WTC11 (cell line): ENCODE measurements at regions not wholly inside any gene's neighbourhood (a gene's known extent, or its start where the extent isn't known, plus 50 kb on each side); places are given as distances from the start of the nearest gene placed in this dataset.

ENCODE experiments used
- ATAC-seq: fragments of 200-7000 bp; cut with Tn5 transposase; 2 replicates; pipeline ENCODE4 v1.10.0; 2021; ENCODE audit warnings: mild to moderate bottlenecking, moderate library complexity
- CTCF ChIA-PET: fragments of 300-600 bp; sonication (Branson Sonifier 250); formaldehyde crosslinking; loops from one replicate; lab custom pipeline; 2021; ENCODE audit warnings: antibody characterized with exemption; lab: Charles Lee
- POLR2A ChIA-PET: fragments of 350-600 bp; sonication (Branson Sonifier 250); formaldehyde crosslinking; loops from one replicate; lab custom pipeline; 2021; ENCODE audit warnings: antibody characterized with exemption; lab: Charles Lee
- DNase-seq: peaks from one replicate; pipeline ENCODE4 v3.0.0; 2021; ENCODE audit warnings: low spot score
- H3K27ac Mint-ChIP-seq: 2 replicates; pipeline ENCODE4 v1.8.0; 2021; ENCODE audit warnings: mixed read lengths
- H3K27me3 Mint-ChIP-seq: 2 replicates; pipeline ENCODE4 v1.8.0; 2021; ENCODE audit warnings: low read depth, mild to moderate bottlenecking, moderate library complexity, mixed read lengths
- H3K36me3 Mint-ChIP-seq: 2 replicates; pipeline ENCODE4 v1.8.0; 2021; ENCODE audit warnings: mixed read lengths
- H3K4me1 Mint-ChIP-seq: 2 replicates; pipeline ENCODE4 v1.8.0; 2022; ENCODE audit warnings: mixed read lengths
- H3K4me3 Mint-ChIP-seq: 2 replicates; pipeline ENCODE4 v1.8.0; 2021; ENCODE audit warnings: mild to moderate bottlenecking, moderate library complexity, mixed read lengths
- H3K9me3 Mint-ChIP-seq: 2 replicates; pipeline ENCODE4 v1.8.0; 2021; ENCODE audit warnings: mixed read lengths
- CREB1 ChIP-seq: sonication (generic); formaldehyde crosslinking; IDR thresholded peaks from 2 replicates; pipeline ENCODE4 v1.8.0; 2023; ENCODE audit warnings: mild to moderate bottlenecking, missing genetic modification reagents
- EMX1 ChIP-seq: fragments of 250-450 bp; sonication (Bioruptor Pico); IDR thresholded peaks from 2 replicates; pipeline ENCODE4 v1.8.0; 2021; ENCODE audit warnings: mild to moderate bottlenecking
- FOXJ3 ChIP-seq: sonication (generic); formaldehyde crosslinking; IDR thresholded peaks from 2 replicates; pipeline ENCODE4 v1.9.0; 2021; ENCODE audit warnings: missing genetic modification reagents, mild to moderate bottlenecking, borderline replicate concordance
- MXD4 ChIP-seq: fragments of 250-450 bp; sonication (Bioruptor Pico); IDR thresholded peaks from 2 replicates; pipeline ENCODE4 v1.8.0; 2021; ENCODE audit warnings: mild to moderate bottlenecking, moderate library complexity, borderline replicate concordance
- NFATC4 ChIP-seq: fragments of 250-450 bp; sonication (Bioruptor Pico); IDR thresholded peaks from 2 replicates; pipeline ENCODE4 v1.9.0; 2021; ENCODE audit warnings: mild to moderate bottlenecking
- NFYB ChIP-seq: sonication (generic); formaldehyde crosslinking; conservative IDR thresholded peaks from 2 replicates; pipeline ENCODE4 v1.8.0; 2022; ENCODE audit warnings: low read depth, missing genetic modification reagents
- NR2C2 ChIP-seq: sonication (generic); formaldehyde crosslinking; IDR thresholded peaks from 2 replicates; pipeline ENCODE4 v1.8.0; 2022; ENCODE audit warnings: mild to moderate bottlenecking, missing genetic modification reagents
- OVOL2 ChIP-seq: fragments of 250-450 bp; sonication (Bioruptor Pico); IDR thresholded peaks from 2 replicates; pipeline ENCODE4 v1.9.0; 2021; ENCODE audit warnings: mild to moderate bottlenecking, borderline replicate concordance
- SMAD4 ChIP-seq: sonication (generic); formaldehyde crosslinking; IDR thresholded peaks from 2 replicates; pipeline ENCODE4 v1.8.0; 2022; ENCODE audit warnings: mild to moderate bottlenecking, missing genetic modification reagents
- TEAD1 ChIP-seq: sonication (generic); formaldehyde crosslinking; IDR thresholded peaks from 2 replicates; pipeline ENCODE4 v1.8.0; 2022; ENCODE audit warnings: mild to moderate bottlenecking, missing genetic modification reagents
- ZNF138 ChIP-seq: sonication (generic); formaldehyde crosslinking; conservative IDR thresholded peaks from 2 replicates; pipeline ENCODE4 v1.8.1; 2022; ENCODE audit warnings: mild to moderate bottlenecking, moderate library complexity, missing genetic modification reagents
- ZNF396 ChIP-seq: fragments of 250-450 bp; sonication (Bioruptor Pico); IDR thresholded peaks from 2 replicates; pipeline ENCODE4 v1.8.0; 2021; ENCODE audit warnings: mild to moderate bottlenecking, moderate library complexity, borderline replicate concordance
- TF ChIP-seq, protein P1 (sequence below): sonication (generic); formaldehyde crosslinking; IDR thresholded peaks from 2 replicates; pipeline ENCODE4 v1.8.1; 2022; ENCODE audit warnings: missing genetic modification reagents, borderline replicate concordance
- TF ChIP-seq, protein P2 (sequence below): fragments of 200-600 bp; IDR thresholded peaks from 2 replicates; pipeline ENCODE4 v1.8.0; 2022; ENCODE audit warnings: antibody characterized with exemption
- TF ChIP-seq, protein P3 (sequence below): sonication (generic); formaldehyde crosslinking; conservative IDR thresholded peaks from 2 replicates; pipeline ENCODE4 v1.8.1; 2022; ENCODE audit warnings: mild to moderate bottlenecking, missing genetic modification reagents
- TF ChIP-seq, protein P4 (sequence below): sonication (generic); formaldehyde crosslinking; IDR thresholded peaks from 2 replicates; pipeline ENCODE4 v1.8.1; 2022; ENCODE audit warnings: low read depth, missing genetic modification reagents, borderline replicate concordance

DNA sequence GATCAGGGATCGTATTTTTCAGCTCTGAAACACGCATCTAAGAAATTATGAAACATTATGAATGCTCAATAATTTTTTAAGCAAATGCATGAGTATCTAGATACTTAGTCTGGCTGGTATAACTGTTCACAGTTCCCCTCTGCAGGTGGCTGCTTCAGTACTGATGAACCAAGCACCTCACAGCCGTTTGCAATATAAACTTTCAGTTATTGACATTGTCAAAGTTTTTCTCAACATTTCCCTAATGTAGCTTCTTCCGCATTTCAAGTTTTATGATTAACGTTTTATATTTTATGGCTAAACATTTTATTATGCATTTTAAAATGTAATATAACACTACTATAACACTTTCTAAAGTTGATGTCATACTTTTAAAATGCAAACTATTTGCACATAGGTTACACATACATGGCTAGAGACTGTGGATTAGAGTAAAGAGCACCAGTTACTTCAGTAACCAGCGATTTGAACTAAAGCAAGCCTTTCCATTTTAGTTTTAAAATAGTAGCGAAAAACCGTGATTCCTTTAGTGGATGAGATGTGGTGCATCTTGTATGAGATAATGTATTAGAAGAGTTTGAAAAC, 495.4 kb downstream of the XIRP2 start (continued):
- TF ChIP-seq, protein P1, sequence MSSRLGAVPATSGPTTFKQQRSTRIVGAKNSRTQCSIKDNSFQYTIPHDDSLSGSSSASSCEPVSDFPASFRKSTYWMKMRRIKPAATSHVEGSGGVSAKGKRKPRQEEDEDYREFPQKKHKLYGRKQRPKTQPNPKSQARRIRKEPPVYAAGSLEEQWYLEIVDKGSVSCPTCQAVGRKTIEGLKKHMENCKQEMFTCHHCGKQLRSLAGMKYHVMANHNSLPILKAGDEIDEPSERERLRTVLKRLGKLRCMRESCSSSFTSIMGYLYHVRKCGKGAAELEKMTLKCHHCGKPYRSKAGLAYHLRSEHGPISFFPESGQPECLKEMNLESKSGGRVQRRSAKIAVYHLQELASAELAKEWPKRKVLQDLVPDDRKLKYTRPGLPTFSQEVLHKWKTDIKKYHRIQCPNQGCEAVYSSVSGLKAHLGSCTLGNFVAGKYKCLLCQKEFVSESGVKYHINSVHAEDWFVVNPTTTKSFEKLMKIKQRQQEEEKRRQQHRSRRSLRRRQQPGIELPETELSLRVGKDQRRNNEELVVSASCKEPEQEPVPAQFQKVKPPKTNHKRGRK (CRISPR knock-in tag) = no peak
- TF ChIP-seq TEAD1 (CRISPR knock-in tag) (no peak), CREB1 (CRISPR knock-in tag) (no peak)

DNA sequence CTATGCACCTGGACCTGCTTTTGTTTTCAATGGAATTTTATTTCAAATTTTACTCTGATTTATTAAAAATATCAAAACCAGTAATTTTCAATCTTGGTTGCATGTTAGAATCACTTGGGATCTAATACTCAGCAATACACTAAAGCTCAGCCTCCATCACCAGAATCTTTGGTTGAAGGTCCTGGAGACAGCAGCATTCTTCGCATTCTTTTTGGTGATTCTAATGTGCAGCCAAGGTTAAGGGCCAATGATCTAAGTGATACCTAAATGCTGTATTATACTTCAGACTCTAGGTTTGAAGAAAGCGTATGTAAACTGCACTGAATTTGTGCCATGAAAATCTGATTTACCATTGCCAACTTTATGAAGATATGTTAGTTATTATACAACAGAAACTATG, 493.1 kb downstream of the XIRP2 start:
- H3K4me1 Mint-ChIP-seq = peaks cover 66% of the 10 kb centered on the region
- no peak for TF ChIP-seq NFATC4 (CRISPR knock-in tag)
- no peak for TF ChIP-seq EMX1 (CRISPR knock-in tag)
- TF ChIP-seq ZNF138 = no peak
- no peak for TF ChIP-seq ZNF396 (CRISPR knock-in tag)
- TF ChIP-seq, protein P2, sequence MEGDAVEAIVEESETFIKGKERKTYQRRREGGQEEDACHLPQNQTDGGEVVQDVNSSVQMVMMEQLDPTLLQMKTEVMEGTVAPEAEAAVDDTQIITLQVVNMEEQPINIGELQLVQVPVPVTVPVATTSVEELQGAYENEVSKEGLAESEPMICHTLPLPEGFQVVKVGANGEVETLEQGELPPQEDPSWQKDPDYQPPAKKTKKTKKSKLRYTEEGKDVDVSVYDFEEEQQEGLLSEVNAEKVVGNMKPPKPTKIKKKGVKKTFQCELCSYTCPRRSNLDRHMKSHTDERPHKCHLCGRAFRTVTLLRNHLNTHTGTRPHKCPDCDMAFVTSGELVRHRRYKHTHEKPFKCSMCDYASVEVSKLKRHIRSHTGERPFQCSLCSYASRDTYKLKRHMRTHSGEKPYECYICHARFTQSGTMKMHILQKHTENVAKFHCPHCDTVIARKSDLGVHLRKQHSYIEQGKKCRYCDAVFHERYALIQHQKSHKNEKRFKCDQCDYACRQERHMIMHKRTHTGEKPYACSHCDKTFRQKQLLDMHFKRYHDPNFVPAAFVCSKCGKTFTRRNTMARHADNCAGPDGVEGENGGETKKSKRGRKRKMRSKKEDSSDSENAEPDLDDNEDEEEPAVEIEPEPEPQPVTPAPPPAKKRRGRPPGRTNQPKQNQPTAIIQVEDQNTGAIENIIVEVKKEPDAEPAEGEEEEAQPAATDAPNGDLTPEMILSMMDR = no peak
- TF ChIP-seq NFYB (CRISPR knock-in tag) = no peak
- TF ChIP-seq, protein P3, sequence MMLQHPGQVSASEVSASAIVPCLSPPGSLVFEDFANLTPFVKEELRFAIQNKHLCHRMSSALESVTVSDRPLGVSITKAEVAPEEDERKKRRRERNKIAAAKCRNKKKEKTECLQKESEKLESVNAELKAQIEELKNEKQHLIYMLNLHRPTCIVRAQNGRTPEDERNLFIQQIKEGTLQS (CRISPR knock-in tag) = no peak
- TF ChIP-seq OVOL2 (CRISPR knock-in tag) = no peak
- no peak for TF ChIP-seq NR2C2 (CRISPR knock-in tag)
- no peak for DNase-seq
- H3K27me3 Mint-ChIP-seq = no peaks in the 10 kb centered on the region; the same call in none of the 2 replicates
- H3K9me3 Mint-ChIP-seq = no peaks in the 10 kb centered on the region; the same call in 1 of the 2 replicates
- ATAC-seq = peak; percentile 60
- H3K27ac Mint-ChIP-seq = no peak overlapping the region
- H3K4me3 Mint-ChIP-seq = no peak overlapping the region
- H3K36me3 Mint-ChIP-seq = no peaks in the 10 kb centered on the region
- ChIA-PET CTCF (interaction anchor here (1.1 to 1.8 kb wide), 2 partner anchors 12 to 737 kb away, joined by 3 to 7 read pairs; no protein-coding TSS in a partner anchor), POLR2A (no interaction called here)

DNA sequence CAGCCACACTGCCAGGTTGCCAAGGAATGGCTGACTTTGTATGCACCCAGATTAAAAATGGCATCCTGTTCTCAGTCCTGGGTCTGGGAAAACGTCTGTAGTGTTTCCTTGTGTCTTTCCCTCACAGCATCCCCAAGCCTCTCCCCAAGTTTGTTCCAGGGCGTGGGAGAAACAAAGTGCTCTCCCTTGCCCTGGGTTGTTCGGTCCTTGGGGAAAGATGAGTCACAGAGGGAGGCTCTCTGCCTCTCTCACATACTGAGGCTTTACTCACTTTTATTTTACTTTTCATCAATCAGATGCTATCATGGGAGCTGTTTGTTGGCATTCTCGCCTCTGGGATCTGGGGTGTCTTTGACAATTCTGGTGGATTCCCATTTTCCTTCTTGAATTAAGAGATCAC, 492.3 kb downstream of the XIRP2 start:
- H3K36me3 Mint-ChIP-seq = no peaks in the 10 kb centered on the region
- H3K27me3 Mint-ChIP-seq = no peaks in the 10 kb centered on the region; the same call in none of the 2 replicates
- TF ChIP-seq OVOL2 (CRISPR knock-in tag) = no peak
- TF ChIP-seq, protein P4, sequence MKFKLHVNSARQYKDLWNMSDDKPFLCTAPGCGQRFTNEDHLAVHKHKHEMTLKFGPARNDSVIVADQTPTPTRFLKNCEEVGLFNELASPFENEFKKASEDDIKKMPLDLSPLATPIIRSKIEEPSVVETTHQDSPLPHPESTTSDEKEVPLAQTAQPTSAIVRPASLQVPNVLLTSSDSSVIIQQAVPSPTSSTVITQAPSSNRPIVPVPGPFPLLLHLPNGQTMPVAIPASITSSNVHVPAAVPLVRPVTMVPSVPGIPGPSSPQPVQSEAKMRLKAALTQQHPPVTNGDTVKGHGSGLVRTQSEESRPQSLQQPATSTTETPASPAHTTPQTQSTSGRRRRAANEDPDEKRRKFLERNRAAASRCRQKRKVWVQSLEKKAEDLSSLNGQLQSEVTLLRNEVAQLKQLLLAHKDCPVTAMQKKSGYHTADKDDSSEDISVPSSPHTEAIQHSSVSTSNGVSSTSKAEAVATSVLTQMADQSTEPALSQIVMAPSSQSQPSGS (CRISPR knock-in tag) = no peak
- TF ChIP-seq FOXJ3 = no peak
- no peak for TF ChIP-seq SMAD4 (CRISPR knock-in tag)
- no peak for TF ChIP-seq MXD4
- TF ChIP-seq, all 79 proteins: peak for 0
- H3K27ac Mint-ChIP-seq = no peak overlapping the region
- DNase-seq = no peak
- ChIA-PET POLR2A (no interaction called here), CTCF (interaction anchor here (0.7 to 1.8 kb wide), 5 partner anchors 11 to 738 kb away, joined by 3 to 7 read pairs (median 3); no protein-coding TSS in a partner anchor)
- peaks cover 66% of the 10 kb centered on the region for H3K4me1 Mint-ChIP-seq
- no peaks in the 10 kb centered on the region; the same call in 1 of the 2 replicates for H3K9me3 Mint-ChIP-seq
- H3K4me3 Mint-ChIP-seq = no peak overlapping the region
- ATAC-seq = no peak
